Stimulated activated naive CD4-positive, alpha-beta T cell (primary cell): ENCODE measurements at regions not wholly inside any gene's neighbourhood (a gene's known extent, or its start where the extent isn't known, plus 50 kb on each side); places are given as distances from the start of the nearest gene placed in this dataset.

Experiments
- DNase-seq, 6 experiments: peaks; one replicate each; lab custom pipeline; 2025; lab: John Stamatoyannopoulos, UW

DNA sequence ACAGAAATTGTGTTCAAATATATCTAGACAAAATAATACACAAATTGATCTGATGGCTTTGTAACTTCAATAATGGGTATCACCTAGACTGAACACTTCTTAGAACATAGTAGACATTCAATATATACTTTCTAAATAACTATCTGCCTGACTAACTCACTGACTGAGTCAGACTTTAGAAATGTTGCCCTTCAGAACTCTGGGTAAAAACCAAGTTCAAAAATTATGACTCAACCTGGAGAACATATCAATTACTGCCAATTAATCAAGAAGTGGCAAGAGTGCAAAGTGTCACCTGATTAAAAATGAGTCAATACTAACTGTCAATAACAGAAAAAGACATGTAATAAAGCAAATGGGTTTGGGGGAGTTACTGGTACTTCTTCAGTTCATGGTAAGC lies 144.6 kb upstream of the TMCO5A start:
- no peak for DNase-seq

GRCh38 chr15:37791693-37792092 lies 142.7 kb upstream of the TMCO5A start:
- no peak for DNase-seq

GRCh38 chr15:37792351-37792750 lies 142.1 kb upstream of the TMCO5A start:
- DNase-seq: no peak

- DNase-seq: no peak
Observed at GRCh38 chr15:37793851-37794250, 140.6 kb upstream of the TMCO5A start.

GRCh38 chr15:37794947-37795346 lies 139.5 kb upstream of the TMCO5A start:
- no peak for DNase-seq

DNA sequence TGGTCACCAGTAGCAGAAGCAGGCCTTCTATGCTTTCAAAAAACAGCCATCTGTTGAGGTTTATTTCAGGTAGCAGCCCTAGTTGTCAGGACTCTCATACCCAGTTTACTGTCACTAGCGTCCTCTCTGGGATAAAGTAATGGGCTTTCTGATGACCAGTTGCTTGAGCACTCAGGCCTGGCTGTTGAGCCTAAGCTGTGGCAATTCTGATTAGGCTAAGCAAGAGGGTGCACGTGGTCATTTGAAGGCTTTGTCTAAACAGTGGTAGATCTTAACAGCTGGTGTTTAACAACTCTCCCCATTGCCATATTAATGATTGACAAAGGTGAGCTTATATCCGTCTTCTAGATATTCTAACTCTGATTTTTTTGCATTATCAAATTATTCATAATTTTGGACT lies 132.9 kb upstream of the TMCO5A start:
- DNase-seq: no peak

DNA sequence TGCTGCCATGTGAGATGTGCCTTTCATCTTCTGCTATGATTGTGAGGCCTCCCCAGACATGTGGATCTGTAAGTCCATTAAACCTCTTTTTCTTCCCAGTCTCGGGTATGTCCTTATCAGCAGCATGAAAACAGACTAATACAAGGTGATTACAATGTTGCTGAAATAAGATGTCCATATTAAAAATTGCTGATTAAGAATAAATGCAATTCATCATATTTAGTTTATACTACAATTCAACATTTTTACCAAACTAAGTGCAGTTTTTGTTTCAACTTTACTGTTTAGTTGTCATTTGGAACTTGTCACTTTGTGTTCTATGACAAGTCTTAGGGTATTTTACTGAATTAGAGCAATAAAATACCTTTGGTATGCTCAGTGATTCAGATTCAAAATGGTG lies 127.6 kb upstream of the TMCO5A start:
- no peak for DNase-seq

DNA sequence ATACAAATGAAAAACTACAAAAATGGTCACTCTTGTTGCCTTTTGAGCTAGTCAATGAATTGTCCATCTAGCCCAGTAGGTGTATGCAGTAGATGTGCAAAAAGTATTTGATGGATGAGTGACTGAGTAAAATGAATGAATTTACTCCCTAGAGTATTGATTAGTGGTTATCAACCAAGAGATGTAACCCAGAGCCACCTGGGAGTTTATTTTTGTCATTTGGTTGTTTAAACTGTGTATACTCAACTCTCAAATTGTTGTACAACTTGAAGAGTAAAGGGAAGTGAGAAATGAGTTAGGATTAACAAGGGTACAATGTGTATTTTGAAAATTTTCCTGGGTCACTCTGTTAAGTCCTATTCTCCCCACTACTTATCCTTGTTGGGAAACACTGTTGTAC lies 124.1 kb upstream of the TMCO5A start:
- DNase-seq: no peak

- no peak for DNase-seq
Observed at GRCh38 chr15:37813306-37813705, 121.1 kb upstream of the TMCO5A start.

GRCh38 chr15:37814847-37815515 lies 119.5 kb upstream of the TMCO5A start:
- no peak for DNase-seq

- no peak for DNase-seq
Observed at GRCh38 chr15:37818152-37818677, 116.2 kb upstream of the TMCO5A start.

DNA sequence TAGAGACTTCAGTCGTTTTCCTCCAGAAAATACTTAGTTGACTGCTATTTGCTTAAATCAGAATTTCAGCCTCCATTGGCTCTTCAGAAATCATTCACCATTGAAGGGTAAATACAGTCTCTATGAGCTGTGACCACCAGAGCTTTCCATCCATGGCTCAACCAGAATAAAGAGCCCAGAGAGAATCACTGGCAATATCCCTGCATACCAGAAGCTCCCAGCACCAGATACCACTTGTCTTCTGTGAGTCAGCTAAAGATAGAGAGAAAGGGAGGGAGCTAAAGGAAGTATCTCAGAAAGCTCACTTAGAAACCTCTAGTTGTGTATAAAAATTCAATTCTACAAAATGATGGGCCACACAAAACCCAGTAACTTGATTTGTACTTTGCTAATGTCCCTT lies 115.2 kb upstream of the TMCO5A start:
- DNase-seq: no peak

DNA sequence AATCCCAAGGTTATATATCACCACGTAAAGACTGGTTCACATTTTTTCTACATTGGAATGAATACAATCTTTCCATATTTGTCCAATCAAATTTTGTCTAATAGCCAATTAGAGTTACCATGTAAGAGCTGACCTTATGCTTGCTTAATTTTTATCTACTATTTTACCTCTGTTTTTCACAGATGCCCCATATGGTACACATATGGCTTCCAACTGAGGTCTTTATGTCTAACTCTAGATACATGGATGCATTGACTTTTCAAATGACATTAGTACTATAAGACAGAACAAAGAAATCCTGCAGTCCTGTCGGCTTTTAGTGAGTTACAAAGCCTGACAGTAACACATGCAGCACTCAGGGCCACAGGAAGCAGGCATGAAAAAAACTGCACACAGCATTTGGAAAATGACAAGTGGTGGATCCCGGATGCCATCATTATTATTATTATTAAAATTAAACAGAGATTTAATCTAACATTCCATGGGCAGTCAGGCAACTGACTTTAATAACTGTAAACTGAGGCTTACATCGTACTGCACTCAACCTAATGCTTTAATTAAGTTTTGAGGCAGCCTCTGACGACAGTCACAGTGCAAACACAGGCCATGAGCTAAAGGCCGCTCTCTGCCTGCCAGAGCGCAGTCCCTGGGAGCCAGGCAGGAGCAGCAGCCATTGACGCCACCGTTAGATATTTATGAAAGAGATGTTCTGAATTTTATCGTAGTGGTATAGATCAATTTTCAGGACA lies 113.9 kb upstream of the TMCO5A start:
- DNase-seq: no peak

GRCh38 chr15:37823601-37824275 lies 110.7 kb upstream of the TMCO5A start:
- no peak for DNase-seq

- DNase-seq: no peak
Observed at GRCh38 chr15:37824717-37825382, 109.6 kb upstream of the TMCO5A start.

- DNase-seq: no peak
Observed at GRCh38 chr15:37837276-37837675, 97.2 kb upstream of the TMCO5A start.

DNA sequence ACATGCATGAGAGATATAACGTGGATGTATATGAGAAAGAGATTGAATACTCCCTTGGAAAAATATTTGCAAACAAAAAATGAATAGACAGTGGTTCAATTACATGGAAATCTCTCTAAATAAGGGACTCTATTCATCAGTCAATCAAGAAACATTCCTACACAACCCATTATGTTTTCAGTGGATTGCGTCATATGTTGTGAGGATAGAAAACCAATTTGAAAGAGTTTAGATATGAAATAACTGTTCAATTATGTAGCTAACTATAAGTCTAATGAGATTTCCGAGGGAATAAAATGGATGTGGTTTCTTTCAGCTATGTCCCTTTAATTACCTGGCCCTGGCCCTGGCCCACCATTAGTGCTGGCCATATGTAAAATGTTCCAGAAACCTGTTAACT lies 86.7 kb upstream of the TMCO5A start:
- DNase-seq: no peak

GRCh38 chr15:37856109-37856508 lies 78.3 kb upstream of the TMCO5A start:
- DNase-seq: no peak

DNA sequence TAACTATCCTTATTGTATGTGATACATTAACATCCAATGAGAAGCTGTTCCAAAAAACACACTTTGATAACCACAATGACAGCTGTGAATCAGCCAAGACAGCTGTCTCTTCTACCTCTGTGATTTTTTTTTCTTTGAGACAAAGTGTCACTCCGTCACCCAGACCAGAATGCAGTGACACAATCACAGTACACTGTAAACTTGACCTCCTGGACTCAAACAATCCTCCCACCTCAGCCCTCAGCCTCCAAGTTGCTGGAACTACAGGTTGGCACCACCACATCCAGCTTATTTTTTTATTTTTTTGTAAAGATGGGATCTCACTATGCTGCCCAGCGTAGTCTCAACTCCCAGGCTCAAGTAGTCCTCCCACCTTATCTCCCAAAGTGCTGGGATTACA lies 73.5 kb upstream of the TMCO5A start:
- DNase-seq: no peak

DNA sequence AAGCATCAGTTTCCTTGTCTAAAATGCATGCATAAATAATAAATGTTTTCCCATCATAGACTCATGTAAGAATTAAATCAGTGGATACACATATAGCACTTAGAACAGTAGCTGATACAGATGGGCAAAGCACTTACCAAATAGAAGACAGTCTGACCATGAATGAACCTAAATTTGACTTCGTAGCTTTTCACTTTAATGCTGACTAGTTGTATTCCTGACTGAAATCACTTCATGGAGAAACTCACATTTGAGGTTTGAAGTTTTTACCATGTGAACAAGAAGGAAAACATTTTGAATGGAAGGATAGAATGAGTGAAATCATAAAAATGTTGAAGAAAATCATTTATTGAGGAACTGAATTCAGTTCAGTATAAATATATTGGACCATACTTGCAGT lies 68.8 kb upstream of the TMCO5A start:
- DNase-seq: no peak

DNA sequence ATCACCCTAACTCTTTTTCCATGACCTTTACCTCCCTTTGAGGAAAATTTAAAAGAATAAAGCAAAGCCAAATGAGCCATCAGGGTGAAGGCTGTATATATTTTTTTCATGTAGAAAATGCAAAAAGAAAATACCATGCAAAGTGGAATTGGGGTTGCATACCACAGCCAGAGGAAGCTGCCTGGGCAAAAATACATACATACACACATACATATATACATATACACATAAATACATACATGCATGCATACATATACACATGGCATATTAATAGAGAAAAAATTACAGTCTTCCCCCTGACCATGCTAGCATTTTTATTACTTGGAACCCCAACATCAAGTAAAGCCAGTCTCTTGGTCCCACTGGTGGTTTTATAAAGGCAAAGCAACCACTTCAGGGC lies 63.7 kb upstream of the TMCO5A start:
- DNase-seq: no peak

GRCh38 chr15:37872661-37873060 lies 61.8 kb upstream of the TMCO5A start:
- DNase-seq: no peak

GRCh38 chr15:37873336-37873735 lies 61.1 kb upstream of the TMCO5A start:
- DNase-seq: no peak
